Activated T-cell treated with anti-CD3 and anti-CD28 coated beads, Interleukin-2, amount 50 U/mL, for 72 hours (primary cell): ENCODE measurements at regions not wholly inside any gene's neighbourhood (a gene's known extent, or its start where the extent isn't known, plus 50 kb on each side); places are given as distances from the start of the nearest gene placed in this dataset.

Experiments used
- ATAC-seq, 2 donors: fragments of 150-1000 bp; cut with Tn5 transposase; replicated peaks in 1 of 2; 2 replicates each; pipeline ENCODE4 v1.10.0; 2021; ENCODE audit warnings: moderate library complexity in 2 of 2, mild to moderate bottlenecking in 1 of 2
- DNase-seq, 2 donors: peaks; one replicate each; pipeline ENCODE4 v3.0.0; 2021 to 2022; ENCODE audit warnings: mixed read lengths in 1 of 2
- H3K27ac Mint-ChIP-seq: one replicate; pipeline ENCODE4 v1.8.0; 2022; ENCODE audit warnings: mild to moderate bottlenecking, moderate library complexity, mixed read lengths
- H3K27me3 Mint-ChIP-seq: one replicate; pipeline ENCODE4 v1.8.0; 2022; ENCODE audit warnings: low read depth, mixed read lengths
- H3K36me3 Mint-ChIP-seq, 2 donors: one replicate each; pipeline ENCODE4 v1.8.0; 2022; ENCODE audit warnings: mixed read lengths in 2 of 2, mild to moderate bottlenecking in 1 of 2; ENCODE audit not compliant: insufficient read depth in 2 of 2
- H3K4me1 Mint-ChIP-seq: one replicate; pipeline ENCODE4 v1.8.0; 2022; ENCODE audit warnings: low read depth, mixed read lengths
- H3K4me3 Mint-ChIP-seq, 2 donors: one replicate each; pipeline ENCODE4 v1.8.0; 2022; ENCODE audit warnings: mild to moderate bottlenecking in 2 of 2, mixed read lengths in 2 of 2, moderate library complexity in 2 of 2
- H3K9me3 Mint-ChIP-seq, 2 donors: one replicate each; pipeline ENCODE4 v1.8.0; 2022; ENCODE audit warnings: mixed read lengths in 2 of 2

DNA sequence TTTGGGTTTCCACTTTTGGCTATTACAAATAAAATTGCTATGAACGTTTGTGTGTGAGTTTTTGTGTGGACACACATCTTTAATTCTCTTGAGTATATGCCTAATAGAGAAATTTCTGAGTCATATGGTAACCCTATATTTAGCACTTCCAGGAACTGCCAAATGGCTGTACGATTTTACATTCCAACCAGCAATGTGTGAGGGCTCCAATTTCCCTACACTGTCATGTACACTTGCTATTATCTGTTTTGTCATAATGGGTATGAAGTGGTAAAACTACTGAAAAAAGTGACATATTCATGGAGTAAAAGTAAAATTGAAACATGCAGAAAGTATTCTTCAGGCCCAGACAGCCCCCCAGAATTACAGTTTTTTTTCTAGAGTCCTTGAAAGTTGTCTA lies 59.6 kb upstream of the ESR1 start:
- Mint-ChIP-seq H3K4me3 (no peak overlapping the region), H3K9me3 (peaks cover 2 to 4% of the 10 kb centered on the region in 2 donors), H3K27ac (no peak overlapping the region), H3K4me1 (no peaks in the 10 kb centered on the region), H3K36me3 (no peaks in the 10 kb centered on the region), H3K27me3 (no peaks in the 10 kb centered on the region)
- no peak for ATAC-seq
- DNase-seq, result no peak

GRCh38 chr6:151749341-151749740 lies 58.1 kb upstream of the ESR1 start:
- ATAC-seq (no peak), DNase-seq (no peak)
- no peaks in the 10 kb centered on the region for H3K4me1 Mint-ChIP-seq
- H3K9me3 Mint-ChIP-seq, result peaks cover 2 to 4% of the 10 kb centered on the region in 2 donors
- H3K4me3 Mint-ChIP-seq, result no peak overlapping the region
- H3K27ac Mint-ChIP-seq, result no peak overlapping the region
- H3K27me3 Mint-ChIP-seq, result peaks cover under 1% of the 10 kb centered on the region
- H3K36me3 Mint-ChIP-seq, result no peaks in the 10 kb centered on the region

- Mint-ChIP-seq H3K4me3 (no peak overlapping the region), H3K27me3 (peaks cover 6% of the 10 kb centered on the region), H3K36me3 (peaks cover 0 to 3% of the 10 kb centered on the region in 2 donors), H3K4me1 (peaks cover 34% of the 10 kb centered on the region), H3K9me3 (peaks cover 0 to 3% of the 10 kb centered on the region in 2 donors), H3K27ac (no peak overlapping the region)
- ATAC-seq (no peak), DNase-seq (no peak)
Measured at GRCh38 chr6:151753581-151753980, 53.9 kb upstream of the ESR1 start.

DNA sequence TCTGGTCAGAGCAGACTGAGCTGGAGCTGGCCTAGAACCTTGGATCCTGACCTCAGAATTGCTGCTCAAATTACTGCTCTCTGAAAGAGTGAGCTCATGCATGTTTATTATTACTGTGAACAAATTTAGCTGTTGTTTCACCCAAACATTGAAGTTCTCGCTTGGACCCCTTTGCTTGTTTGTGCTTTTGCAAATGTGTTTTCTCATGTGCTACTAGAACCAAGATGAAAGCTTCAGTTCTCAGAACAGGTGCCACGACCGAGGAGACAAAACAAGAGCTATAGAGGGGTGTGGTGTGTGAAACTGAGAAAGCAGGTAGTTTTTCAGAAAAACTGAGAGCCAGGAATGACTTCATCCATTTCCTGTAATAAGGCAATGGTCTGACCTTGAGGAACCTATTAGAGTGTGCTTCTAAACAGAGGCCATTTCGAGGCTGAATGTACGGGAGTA lies 50.0 kb upstream of the ESR1 start:
- Mint-ChIP-seq H3K4me3 (peak overlapping the region; percentile 61 to 82), H3K36me3 (peaks cover 0 to 3% of the 10 kb centered on the region in 2 donors), H3K4me1 (peaks cover 44% of the 10 kb centered on the region), H3K9me3 (peaks cover 0 to 3% of the 10 kb centered on the region in 2 donors), H3K27ac (peak overlapping the region; percentile 97), H3K27me3 (peaks cover 6% of the 10 kb centered on the region)
- DNase-seq (peak; percentile 39 to 54), ATAC-seq (peak; percentile 90)
